Parathyroid adenoma (tissue), 2 donors: ENCODE measurements at regions not wholly inside any gene's neighbourhood (a gene's known extent, or its start where the extent isn't known, plus 50 kb on each side); places are given as distances from the start of the nearest gene placed in this dataset.

Source experiments
- H2AFZ ChIP-seq: fragments of 300-600 bp; sonication (generic); one replicate; pipeline ENCODE4 v1.7.0; 2017; ENCODE audit warnings: antibody characterized with exemption, mild to moderate bottlenecking
- H3K27ac ChIP-seq: fragments of 300-600 bp; sonication (generic); one replicate; pipeline ENCODE4 v1.7.0; 2017
- H3K27me3 ChIP-seq: fragments of 300-600 bp; sonication (generic); one replicate; pipeline ENCODE4 v1.7.0; 2017; ENCODE audit warnings: low read length; ENCODE audit not compliant: control insufficient read depth, insufficient read depth
- H3K36me3 ChIP-seq: fragments of 300-600 bp; sonication (generic); one replicate; pipeline ENCODE4 v1.7.0; 2017; ENCODE audit warnings: low read length; ENCODE audit not compliant: control insufficient read depth, insufficient read depth
- H3K4me1 ChIP-seq: fragments of 300-600 bp; sonication (generic); one replicate; pipeline ENCODE4 v1.7.0; 2017; ENCODE audit warnings: control low read depth
- H3K4me2 ChIP-seq: fragments of 300-600 bp; sonication (generic); one replicate; pipeline ENCODE4 v1.7.0; 2017; ENCODE audit warnings: low read length
- H3K4me3 ChIP-seq: fragments of 300-600 bp; sonication (generic); one replicate; pipeline ENCODE4 v1.7.0; 2017; ENCODE audit warnings: low read depth, low read length
- H3K79me2 ChIP-seq: fragments of 300-600 bp; sonication (generic); one replicate; pipeline ENCODE4 v1.7.0; 2017; ENCODE audit warnings: control low read depth
- H3K9ac ChIP-seq: fragments of 300-600 bp; sonication (generic); one replicate; pipeline ENCODE4 v1.7.0; 2017; ENCODE audit warnings: mild to moderate bottlenecking
- H3K9me3 ChIP-seq: fragments of 300-600 bp; sonication (generic); one replicate; pipeline ENCODE4 v1.7.0; 2017; ENCODE audit warnings: low read length; ENCODE audit not compliant: control insufficient read depth
- CTCF ChIP-seq: fragments of 300-600 bp; sonication (generic); IDR thresholded peaks from one replicate; pipeline ENCODE4 v1.7.0; 2017; ENCODE audit warnings: antibody characterized with exemption, mild to moderate bottlenecking
- donor health status: primary hyperparathyroidism.

DNA sequence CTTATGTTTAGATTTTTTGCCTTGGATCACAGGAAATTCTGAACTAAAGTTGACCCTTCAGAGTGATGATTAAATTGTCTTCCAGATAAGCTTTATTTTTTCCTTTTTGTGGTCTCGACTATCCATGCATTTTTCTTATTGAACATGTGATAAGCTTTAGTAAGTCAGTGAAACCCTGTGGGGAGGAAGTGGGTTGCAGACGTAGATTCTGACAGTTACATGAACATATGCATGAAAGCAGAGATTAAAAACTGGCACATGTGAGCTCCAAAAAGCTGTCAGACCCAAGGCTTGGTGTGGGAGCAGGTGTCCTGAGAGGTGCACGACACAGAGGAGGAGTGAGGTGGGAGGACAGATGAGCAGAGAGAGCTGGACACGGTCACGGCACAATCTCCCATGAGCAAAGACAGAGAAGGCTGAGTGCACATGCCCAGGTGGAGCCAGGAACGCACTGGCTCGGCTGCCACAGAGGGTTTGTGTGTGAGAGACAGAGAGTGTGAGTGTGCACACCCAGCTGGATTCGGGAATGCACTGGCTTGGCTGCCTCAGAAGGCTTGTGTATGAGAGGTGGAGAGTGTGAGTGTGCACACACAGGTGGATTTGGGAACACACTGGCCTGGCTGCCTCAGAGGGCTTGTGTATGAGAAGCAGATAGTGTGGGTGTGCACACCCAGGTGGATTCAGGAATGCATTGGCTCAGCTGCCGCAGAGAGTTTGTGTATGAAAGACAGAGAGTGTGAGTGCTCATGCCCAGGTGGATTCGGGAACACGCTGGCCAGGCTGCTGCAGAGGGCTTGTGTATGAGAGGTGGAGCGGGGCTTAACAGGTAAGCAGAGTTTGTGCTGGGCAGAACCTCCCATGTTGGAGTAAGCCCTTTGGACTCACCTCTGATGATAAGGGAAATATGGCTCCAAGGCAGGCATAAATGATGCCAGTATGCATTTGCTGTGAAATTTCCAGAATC lies 849.1 kb upstream of the SALL3 start:
- Histone ChIP-seq H3K36me3 (no peaks in the 10 kb centered on the region), H3K27ac (no peak overlapping the region), H3K4me2 (no peak overlapping the region), H3K9me3 (no peaks in the 10 kb centered on the region), H3K9ac (no peak overlapping the region), H3K27me3 (no peaks in the 10 kb centered on the region), H3K4me3 (no peak overlapping the region), H3K4me1 (no peaks in the 10 kb centered on the region), H3K79me2 (no peaks in the 10 kb centered on the region), H2AFZ (no peak overlapping the region)
- no peak for TF ChIP-seq CTCF

DNA sequence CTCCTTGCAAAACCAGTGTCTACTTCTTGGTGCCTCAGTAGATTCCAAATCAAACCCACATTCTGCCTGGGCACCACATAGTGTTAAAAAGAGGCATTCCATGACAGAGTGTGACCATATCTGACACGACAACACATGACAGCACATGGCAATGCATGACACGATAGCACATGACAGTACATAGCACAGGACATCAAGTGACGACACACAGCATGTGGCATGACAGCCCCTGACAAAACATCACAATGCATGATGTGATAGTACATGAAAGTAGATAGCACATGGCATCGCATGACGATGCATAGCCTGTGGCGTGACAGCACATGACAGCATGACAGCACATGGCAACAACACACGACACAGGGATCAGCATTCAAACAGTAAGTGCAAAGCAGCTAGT lies 845.9 kb upstream of the SALL3 start:
- TF ChIP-seq CTCF: no peak

GRCh38 chr18:78136986-78137385 lies 842.6 kb upstream of the SALL3 start:
- Histone ChIP-seq H3K4me3 (no peak overlapping the region), H3K79me2 (no peaks in the 10 kb centered on the region), H3K27me3 (peaks cover 6% of the 10 kb centered on the region), H3K27ac (no peak overlapping the region), H3K9me3 (no peaks in the 10 kb centered on the region), H3K9ac (no peak overlapping the region), H2AFZ (no peak overlapping the region), H3K4me1 (no peaks in the 10 kb centered on the region), H3K4me2 (no peak overlapping the region), H3K36me3 (no peaks in the 10 kb centered on the region)
- TF ChIP-seq CTCF: no peak

More for the DNA sequence above, 845.9 kb upstream of the SALL3 start:
- Histone ChIP-seq H3K36me3 (no peaks in the 10 kb centered on the region), H3K27ac (no peak overlapping the region), H3K4me2 (no peak overlapping the region), H3K4me3 (no peak overlapping the region), H3K4me1 (no peaks in the 10 kb centered on the region), H3K27me3 (no peaks in the 10 kb centered on the region), H3K79me2 (no peaks in the 10 kb centered on the region), H3K9ac (no peak overlapping the region), H2AFZ (no peak overlapping the region), H3K9me3 (no peaks in the 10 kb centered on the region)

- H3K36me3 ChIP-seq: no peaks in the 10 kb centered on the region
- no peaks in the 10 kb centered on the region for H3K4me1 ChIP-seq
- no peak overlapping the region for H3K4me2 ChIP-seq
- H3K4me3 ChIP-seq: no peak overlapping the region
- no peaks in the 10 kb centered on the region for H3K9me3 ChIP-seq
- peaks cover 6% of the 10 kb centered on the region for H3K27me3 ChIP-seq
- no peaks in the 10 kb centered on the region for H3K79me2 ChIP-seq
- no peak for TF ChIP-seq CTCF
- no peak overlapping the region for H3K9ac ChIP-seq
- no peak overlapping the region for H2AFZ ChIP-seq
- no peak overlapping the region for H3K27ac ChIP-seq
Observed at GRCh38 chr18:78138983-78139496, 840.6 kb upstream of the SALL3 start.
